ENCODE measurements at regions not wholly inside any gene's neighbourhood (a gene's known extent, or its start where the extent isn't known, plus 50 kb on each side); places are given as distances from the start of the nearest gene placed in this dataset.

- Histone ChIP-seq H4K20me1 (ENCODE audit: control insufficient read depth, extremely low read depth, insufficient read depth, low read length) (no peaks in the 10 kb centered on the region), H3K9me3 (ENCODE audit: control insufficient read depth, insufficient read depth, low read depth, low read length) (no peaks in the 10 kb centered on the region), H3K4me2 (ENCODE audit: extremely low read depth, insufficient read depth, low read length) (no peak overlapping the region), H3K4me3 (replicated peaks in 1 of 4; ENCODE audit: control extremely low read depth in 1 of 4, insufficient read depth in 1 of 4, low read depth in 3 of 4, low read length in 4 of 4) (no peak overlapping the region), H3K4me1 (ENCODE audit: control insufficient read depth, extremely low read depth, insufficient read depth, low read length) (no peaks in the 10 kb centered on the region), H3K9ac (ENCODE audit: insufficient read depth, low read length) (no peak overlapping the region), H3K27me3 (ENCODE audit: control insufficient read depth, insufficient read depth, low read length) (no peaks in the 10 kb centered on the region), H3K79me2 (ENCODE audit: control insufficient read depth, insufficient read depth, low read length) (no peaks in the 10 kb centered on the region), H3K36me3 (ENCODE audit: control insufficient read depth, insufficient read depth, low read length) (no peaks in the 10 kb centered on the region), H3K27ac (ENCODE audit: insufficient read depth, low read length) (no peak overlapping the region), H2AFZ (ENCODE audit: low read length) (no peak overlapping the region)
- TF ChIP-seq CTCF (conservative IDR thresholded peaks at IDR 0.05 in 1 of 2, IDR thresholded peaks at IDR 0.05 in 1 of 2; ENCODE audit: low read depth in 1 of 2, low read length in 2 of 2) (no peak), EZH2 (IDR thresholded peaks at IDR 0.05; ENCODE audit: low read length, missing control alignments) (no peak)
- no peak for DNase-seq (ENCODE audit: low read depth in 2 of 2)
Measured at GRCh38 chr2:157046396-157046795, 211.1 kb upstream of the GALNT5 start.

DNA sequence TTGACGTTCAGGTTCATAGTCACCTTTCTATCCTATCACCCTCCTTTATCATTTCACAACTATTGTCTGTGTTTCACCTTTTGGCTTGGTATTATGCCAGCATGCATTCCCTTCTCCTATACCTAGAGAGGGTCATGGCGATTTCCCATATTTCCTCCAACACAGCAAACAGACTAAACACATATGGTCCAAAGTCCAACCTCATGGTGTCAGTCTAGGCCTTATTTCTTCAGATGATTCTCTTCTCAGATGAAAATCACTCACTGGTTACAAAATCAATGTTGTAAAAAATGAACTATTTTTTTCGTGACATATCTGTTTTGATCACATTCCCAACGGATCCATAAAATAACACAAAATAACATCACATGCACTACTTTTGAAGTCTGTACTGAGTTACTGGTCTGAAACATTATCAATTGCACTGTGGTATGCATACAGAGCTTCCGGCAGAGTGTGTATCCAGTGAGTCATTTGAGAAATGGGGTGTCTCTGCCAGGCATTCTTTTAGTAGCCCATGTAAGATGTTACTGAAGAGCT, 204.8 kb upstream of the GALNT5 start:
- Histone ChIP-seq H3K79me2 (ENCODE audit: control insufficient read depth, insufficient read depth, low read length) (no peaks in the 10 kb centered on the region), H3K4me1 (ENCODE audit: control insufficient read depth, extremely low read depth, insufficient read depth, low read length) (peaks cover 8% of the 10 kb centered on the region), H3K4me3 (replicated peaks in 1 of 4; ENCODE audit: control extremely low read depth in 1 of 4, insufficient read depth in 1 of 4, low read depth in 3 of 4, low read length in 4 of 4) (no peak overlapping the region), H3K36me3 (ENCODE audit: control insufficient read depth, insufficient read depth, low read length) (no peaks in the 10 kb centered on the region), H3K9me3 (ENCODE audit: control insufficient read depth, insufficient read depth, low read depth, low read length) (no peaks in the 10 kb centered on the region), H3K27me3 (ENCODE audit: control insufficient read depth, insufficient read depth, low read length) (no peaks in the 10 kb centered on the region), H4K20me1 (ENCODE audit: control insufficient read depth, extremely low read depth, insufficient read depth, low read length) (no peaks in the 10 kb centered on the region), H3K27ac (ENCODE audit: insufficient read depth, low read length) (no peak overlapping the region), H3K9ac (ENCODE audit: insufficient read depth, low read length) (no peak overlapping the region), H2AFZ (ENCODE audit: low read length) (no peak overlapping the region), H3K4me2 (ENCODE audit: extremely low read depth, insufficient read depth, low read length) (no peak overlapping the region)
- TF ChIP-seq EZH2 (IDR thresholded peaks at IDR 0.05; ENCODE audit: low read length, missing control alignments) (no peak), CTCF (conservative IDR thresholded peaks at IDR 0.05 in 1 of 2, IDR thresholded peaks at IDR 0.05 in 1 of 2; ENCODE audit: low read depth in 1 of 2, low read length in 2 of 2) (no peak)
- DNase-seq (ENCODE audit: low read depth in 2 of 2) = peak; percentile 77 to 93

GRCh38 chr2:157053876-157054275, 203.6 kb upstream of the GALNT5 start:
- H3K9ac ChIP-seq (ENCODE audit: insufficient read depth, low read length) = no peak overlapping the region
- H3K27ac ChIP-seq (ENCODE audit: insufficient read depth, low read length) = no peak overlapping the region
- H3K9me3 ChIP-seq (ENCODE audit: control insufficient read depth, insufficient read depth, low read depth, low read length) = no peaks in the 10 kb centered on the region
- no peak overlapping the region for H2AFZ ChIP-seq (ENCODE audit: low read length)
- no peaks in the 10 kb centered on the region for H3K27me3 ChIP-seq (ENCODE audit: control insufficient read depth, insufficient read depth, low read length)
- TF ChIP-seq EZH2 (IDR thresholded peaks at IDR 0.05; ENCODE audit: low read length, missing control alignments) (no peak), CTCF (conservative IDR thresholded peaks at IDR 0.05 in 1 of 2, IDR thresholded peaks at IDR 0.05 in 1 of 2; ENCODE audit: low read depth in 1 of 2, low read length in 2 of 2) (no peak)
- no peak overlapping the region for H3K4me2 ChIP-seq (ENCODE audit: extremely low read depth, insufficient read depth, low read length)
- peaks cover 8% of the 10 kb centered on the region for H3K4me1 ChIP-seq (ENCODE audit: control insufficient read depth, extremely low read depth, insufficient read depth, low read length)
- H3K36me3 ChIP-seq (ENCODE audit: control insufficient read depth, insufficient read depth, low read length) = no peaks in the 10 kb centered on the region
- H3K4me3 ChIP-seq (replicated peaks in 1 of 4; ENCODE audit: control extremely low read depth in 1 of 4, insufficient read depth in 1 of 4, low read depth in 3 of 4, low read length in 4 of 4) = no peak overlapping the region
- DNase-seq (ENCODE audit: low read depth in 2 of 2) = no peak
- no peaks in the 10 kb centered on the region for H3K79me2 ChIP-seq (ENCODE audit: control insufficient read depth, insufficient read depth, low read length)
- H4K20me1 ChIP-seq (ENCODE audit: control insufficient read depth, extremely low read depth, insufficient read depth, low read length) = no peaks in the 10 kb centered on the region

Measured in fibroblast of lung (primary cell).